ENCODE measurements at regions not wholly inside any gene's neighbourhood (a gene's known extent, or its start where the extent isn't known, plus 50 kb on each side); places are given as distances from the start of the nearest gene placed in this dataset.

DNA sequence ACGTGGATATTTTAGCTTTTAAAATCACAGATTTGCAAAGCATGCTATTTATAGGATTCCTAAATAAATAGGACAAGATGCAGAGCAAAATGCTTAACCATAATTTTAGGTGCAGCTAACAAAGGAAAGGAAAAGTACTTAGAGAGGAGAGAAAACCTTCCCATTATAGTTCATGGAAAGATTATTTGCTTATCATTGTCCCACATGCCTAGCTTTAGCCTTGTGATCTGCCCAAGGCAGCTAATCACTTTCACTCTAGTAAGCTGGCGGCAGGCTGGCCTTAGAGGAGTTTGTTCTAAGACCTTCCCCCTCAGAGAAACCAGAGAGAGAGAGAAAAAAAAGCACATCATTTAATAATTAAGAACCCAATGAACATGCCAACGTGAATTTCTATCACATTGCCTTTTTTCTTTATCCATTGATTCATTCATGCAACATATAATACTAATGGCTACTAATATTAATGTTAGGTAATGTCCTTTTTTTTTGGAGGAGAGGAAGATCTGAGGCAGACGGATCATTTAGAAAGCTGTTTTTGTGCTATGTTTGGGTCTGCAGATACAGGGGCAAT, 274.6 kb downstream of the ARL4A start:
- Mint-ChIP-seq H3K4me1 (no peaks in the 10 kb centered on the region), H3K27ac (no peak overlapping the region), H3K27me3 (peaks cover 3% of the 10 kb centered on the region), H3K4me3 (no peak overlapping the region), H3K9me3 (ENCODE audit: insufficient read depth) (no peaks in the 10 kb centered on the region)
- Histone ChIP-seq H3K9me3 (ENCODE audit: control extremely low read depth in 1 of 3, control insufficient read depth in 2 of 3, insufficient read depth in 1 of 3, low read length in 2 of 3) (no peaks in the 10 kb centered on the region), H4K20me1 (ENCODE audit: control insufficient read depth, insufficient read depth, low read length, poor library complexity, severe bottlenecking) (no peaks in the 10 kb centered on the region), H3K4me2 (replicated peaks; ENCODE audit: low read depth, low read length, poor library complexity, severe bottlenecking) (no peak overlapping the region), H3K36me3 (replicated peaks in 1 of 2; ENCODE audit: control extremely low read depth in 1 of 2, control insufficient read depth in 1 of 2, extremely low read depth in 1 of 2, insufficient read depth in 2 of 2, low read length in 1 of 2) (no peaks in the 10 kb centered on the region), H2AFZ (ENCODE audit: insufficient read depth, low read depth, low read length, poor library complexity, severe bottlenecking) (no peak overlapping the region), H3K9ac (ENCODE audit: low read length) (no peak overlapping the region), H3K4me1 (ENCODE audit: control insufficient read depth in 2 of 2, insufficient read depth in 2 of 2, low read length in 2 of 2) (no peaks in the 10 kb centered on the region), H3K27me3 (replicated peaks in 1 of 4; ENCODE audit: control extremely low read depth in 1 of 4, control insufficient read depth in 3 of 4, insufficient read depth in 4 of 4, low read length in 3 of 4) (no peaks in the 10 kb centered on the region), H3K79me2 (ENCODE audit: control insufficient read depth, insufficient read depth, low read length) (no peaks in the 10 kb centered on the region), H3K27ac (ENCODE audit: low read length in 2 of 2) (no peak overlapping the region), H3K4me3 (ENCODE audit: control extremely low read depth in 1 of 5, extremely low read depth in 1 of 5, insufficient read depth in 1 of 5, low read depth in 2 of 5, low read length in 4 of 5) (no peak overlapping the region)
- TF ChIP-seq, protein P1, sequence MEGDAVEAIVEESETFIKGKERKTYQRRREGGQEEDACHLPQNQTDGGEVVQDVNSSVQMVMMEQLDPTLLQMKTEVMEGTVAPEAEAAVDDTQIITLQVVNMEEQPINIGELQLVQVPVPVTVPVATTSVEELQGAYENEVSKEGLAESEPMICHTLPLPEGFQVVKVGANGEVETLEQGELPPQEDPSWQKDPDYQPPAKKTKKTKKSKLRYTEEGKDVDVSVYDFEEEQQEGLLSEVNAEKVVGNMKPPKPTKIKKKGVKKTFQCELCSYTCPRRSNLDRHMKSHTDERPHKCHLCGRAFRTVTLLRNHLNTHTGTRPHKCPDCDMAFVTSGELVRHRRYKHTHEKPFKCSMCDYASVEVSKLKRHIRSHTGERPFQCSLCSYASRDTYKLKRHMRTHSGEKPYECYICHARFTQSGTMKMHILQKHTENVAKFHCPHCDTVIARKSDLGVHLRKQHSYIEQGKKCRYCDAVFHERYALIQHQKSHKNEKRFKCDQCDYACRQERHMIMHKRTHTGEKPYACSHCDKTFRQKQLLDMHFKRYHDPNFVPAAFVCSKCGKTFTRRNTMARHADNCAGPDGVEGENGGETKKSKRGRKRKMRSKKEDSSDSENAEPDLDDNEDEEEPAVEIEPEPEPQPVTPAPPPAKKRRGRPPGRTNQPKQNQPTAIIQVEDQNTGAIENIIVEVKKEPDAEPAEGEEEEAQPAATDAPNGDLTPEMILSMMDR (IDR thresholded peaks at IDR 0.05), result no peak
- TF ChIP-seq EZH2 (IDR thresholded peaks at IDR 0.05; ENCODE audit: borderline replicate concordance, insufficient read depth, low read depth, low read length, poor library complexity, severe bottlenecking), result no peak
- DNase-seq, result no peak
- no peak for ATAC-seq (ENCODE audit: low read depth)
- POLR2A ChIA-PET, result no interaction called here
- CTCF ChIA-PET, result no interaction called here
- intact Hi-C loops (cut with micrococcal nuclease), result no loop called here
- no CpG with 5 or more reads among the region's 4 CpGs for WGBS (ENCODE audit: insufficient coverage)

DNA sequence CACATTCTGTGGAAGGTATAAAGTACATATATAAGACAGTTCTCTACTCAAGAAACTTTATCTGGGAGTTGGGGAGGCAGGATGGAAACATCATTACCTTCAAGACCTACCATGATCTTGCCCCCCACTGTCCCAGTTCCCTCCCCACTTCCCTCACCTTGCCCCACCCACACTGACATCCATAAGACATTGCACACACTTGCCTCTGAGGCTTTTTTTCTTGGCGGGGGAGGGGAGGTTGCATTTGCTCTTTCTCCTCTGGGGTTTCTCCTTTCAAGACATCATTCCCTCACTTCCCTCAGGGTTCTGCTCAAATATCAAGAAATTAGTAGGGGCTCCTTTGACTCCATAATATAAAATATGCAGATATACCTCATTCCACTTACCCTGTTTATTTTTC, 276.0 kb downstream of the ARL4A start:
- no peaks in the 10 kb centered on the region for H3K36me3 ChIP-seq (replicated peaks in 1 of 2; ENCODE audit: control extremely low read depth in 1 of 2, control insufficient read depth in 1 of 2, extremely low read depth in 1 of 2, insufficient read depth in 2 of 2, low read length in 1 of 2)
- POLR2A ChIA-PET, result no interaction called here
- H3K4me2 ChIP-seq (replicated peaks; ENCODE audit: low read depth, low read length, poor library complexity, severe bottlenecking), result no peak overlapping the region
- Mint-ChIP-seq H3K9me3 (ENCODE audit: insufficient read depth) (no peaks in the 10 kb centered on the region), H3K27ac (no peak overlapping the region), H3K27me3 (peaks cover 7% of the 10 kb centered on the region), H3K4me1 (no peaks in the 10 kb centered on the region), H3K4me3 (no peak overlapping the region)
- H4K20me1 ChIP-seq (ENCODE audit: control insufficient read depth, insufficient read depth, low read length, poor library complexity, severe bottlenecking), result no peaks in the 10 kb centered on the region
- H3K79me2 ChIP-seq (ENCODE audit: control insufficient read depth, insufficient read depth, low read length), result no peaks in the 10 kb centered on the region
- no peaks in the 10 kb centered on the region for H3K27me3 ChIP-seq (replicated peaks in 1 of 4; ENCODE audit: control extremely low read depth in 1 of 4, control insufficient read depth in 3 of 4, insufficient read depth in 4 of 4, low read length in 3 of 4)
- no peaks in the 10 kb centered on the region for H3K9me3 ChIP-seq (ENCODE audit: control extremely low read depth in 1 of 3, control insufficient read depth in 2 of 3, insufficient read depth in 1 of 3, low read length in 2 of 3)
- no peak overlapping the region for H2AFZ ChIP-seq (ENCODE audit: insufficient read depth, low read depth, low read length, poor library complexity, severe bottlenecking)
- intact Hi-C loops (cut with micrococcal nuclease), result no loop called here
- no peak overlapping the region for H3K4me3 ChIP-seq (ENCODE audit: control extremely low read depth in 1 of 5, extremely low read depth in 1 of 5, insufficient read depth in 1 of 5, low read depth in 2 of 5, low read length in 4 of 5)
- no CpG with 5 or more reads among the region's 1 CpG for WGBS (ENCODE audit: insufficient coverage)
- ATAC-seq (ENCODE audit: low read depth) (no peak), DNase-seq (no peak)
- H3K9ac ChIP-seq (ENCODE audit: low read length), result no peak overlapping the region
- no peak for TF ChIP-seq EZH2 (IDR thresholded peaks at IDR 0.05; ENCODE audit: borderline replicate concordance, insufficient read depth, low read depth, low read length, poor library complexity, severe bottlenecking)
- TF ChIP-seq, protein P1 (IDR thresholded peaks at IDR 0.05), result no peak
- H3K4me1 ChIP-seq (ENCODE audit: control insufficient read depth in 2 of 2, insufficient read depth in 2 of 2, low read length in 2 of 2), result no peaks in the 10 kb centered on the region
- CTCF ChIA-PET, result no interaction called here
- no peak overlapping the region for H3K27ac ChIP-seq (ENCODE audit: low read length in 2 of 2)
